CD4-positive, alpha-beta T cell treated with Interleukin-17A for 1 hour (primary cell): ENCODE measurements at regions not wholly inside any gene's neighbourhood (a gene's known extent, or its start where the extent isn't known, plus 50 kb on each side); places are given as distances from the start of the nearest gene placed in this dataset.
A peak's percentile ranks its signal among the peaks of the same experiment; 100 is the strongest.

ENCODE experiments used
- DNase-seq: peaks from one replicate; pipeline ENCODE4 v3.0.0-alpha.2; 2020

- DNase-seq, result no peak
These were observed 218.0 kb upstream of the TNRC6C start for GRCh38 chr17:77740481-77740880.

GRCh38 chr17:77741109-77741508 lies 217.4 kb upstream of the TNRC6C start:
- DNase-seq, result peak; percentile 48

GRCh38 chr17:77742579-77742978 lies 215.9 kb upstream of the TNRC6C start:
- DNase-seq, result no peak

- DNase-seq, result no peak
These were observed 214.2 kb upstream of the TNRC6C start for GRCh38 chr17:77744066-77744988.

GRCh38 chr17:77745702-77746101 lies 212.8 kb upstream of the TNRC6C start:
- DNase-seq, result no peak

- no peak for DNase-seq
These were observed 212.1 kb upstream of the TNRC6C start for GRCh38 chr17:77746393-77746792.

- no peak for DNase-seq
These were observed 211.5 kb upstream of the TNRC6C start for GRCh38 chr17:77746896-77747554.

- no peak for DNase-seq
These were observed 210.1 kb upstream of the TNRC6C start for GRCh38 chr17:77748436-77748835.

GRCh38 chr17:77749321-77749751 lies 209.2 kb upstream of the TNRC6C start:
- no peak for DNase-seq

- no peak for DNase-seq
These were observed 208.5 kb upstream of the TNRC6C start for GRCh38 chr17:77749989-77750388.

GRCh38 chr17:77750427-77751043 lies 208.0 kb upstream of the TNRC6C start:
- no peak for DNase-seq

GRCh38 chr17:77753246-77753645 lies 205.3 kb upstream of the TNRC6C start:
- no peak for DNase-seq

GRCh38 chr17:77753691-77754245 lies 204.7 kb upstream of the TNRC6C start:
- DNase-seq, result no peak

- no peak for DNase-seq
These were observed 203.5 kb upstream of the TNRC6C start for GRCh38 chr17:77754956-77755355.

- DNase-seq, result no peak
These were observed 203.0 kb upstream of the TNRC6C start for GRCh38 chr17:77755410-77755963.

- DNase-seq, result no peak
These were observed 202.5 kb upstream of the TNRC6C start for GRCh38 chr17:77756028-77756427.

- no peak for DNase-seq
These were observed 201.5 kb upstream of the TNRC6C start for GRCh38 chr17:77756846-77757560.

- no peak for DNase-seq
These were observed 201.0 kb upstream of the TNRC6C start for GRCh38 chr17:77757561-77757898.

- DNase-seq, result no peak
These were observed 195.5 kb upstream of the TNRC6C start for GRCh38 chr17:77763023-77763422.

GRCh38 chr17:77763575-77763974 lies 194.9 kb upstream of the TNRC6C start:
- no peak for DNase-seq

- no peak for DNase-seq
These were observed 193.2 kb upstream of the TNRC6C start for GRCh38 chr17:77765292-77765691.

- DNase-seq, result no peak
These were observed 191.4 kb upstream of the TNRC6C start for GRCh38 chr17:77767148-77767547.
